Renal pelvis (tissue), 1 donor: ENCODE measurements at regions not wholly inside any gene's neighbourhood (a gene's known extent, or its start where the extent isn't known, plus 50 kb on each side); places are given as distances from the start of the nearest gene placed in this dataset.
"Not testable (repeated sequence)": the region's sequence is repeated elsewhere in the genome, so short reads cannot be mapped to it uniquely, and the experiment has no call there.

Source experiments
- DNase-seq: peaks from one replicate; pipeline ENCODE4 v3.0.0-alpha.2; 2013

DNA sequence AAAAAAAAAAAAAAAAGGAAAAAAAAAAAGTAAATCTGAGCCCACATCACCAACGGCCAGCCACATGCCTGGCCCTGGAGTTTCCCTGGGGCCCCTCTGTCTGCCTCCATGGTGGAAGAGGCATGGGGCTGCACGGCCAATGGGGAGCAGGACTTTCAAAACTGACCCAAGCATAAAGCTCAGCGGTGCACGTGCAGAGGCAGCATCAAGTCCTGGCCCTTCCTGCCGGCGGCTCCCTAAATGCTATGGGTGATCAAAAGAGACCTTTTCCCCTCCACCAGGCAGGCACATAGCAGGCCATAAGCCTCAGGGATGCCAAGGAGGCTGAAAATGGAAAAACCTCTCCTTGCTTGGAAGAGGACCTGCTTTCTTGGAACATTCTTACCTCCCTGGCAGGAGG, 94.3 kb downstream of the OAT start:
- DNase-seq: no peak

DNA sequence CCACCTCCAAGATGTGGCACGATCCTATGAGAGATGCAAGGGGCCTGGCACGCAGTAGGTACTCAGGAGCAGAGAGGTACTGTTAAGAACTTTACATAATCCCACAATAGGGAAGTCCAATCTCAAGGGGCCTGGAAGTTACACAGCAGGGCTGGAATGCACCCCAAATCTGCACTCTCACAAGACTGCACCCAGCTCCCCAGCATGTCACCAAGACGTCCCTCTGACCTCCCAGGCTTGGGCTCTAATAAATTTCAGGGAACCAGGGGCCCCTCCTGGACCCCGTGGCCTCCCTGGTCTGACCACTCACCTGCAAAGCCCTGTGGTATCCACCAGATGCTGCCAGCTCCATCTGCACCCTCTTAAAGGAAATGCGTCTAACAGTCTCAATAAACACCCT, 94.9 kb downstream of the OAT start:
- DNase-seq: no peak

DNA sequence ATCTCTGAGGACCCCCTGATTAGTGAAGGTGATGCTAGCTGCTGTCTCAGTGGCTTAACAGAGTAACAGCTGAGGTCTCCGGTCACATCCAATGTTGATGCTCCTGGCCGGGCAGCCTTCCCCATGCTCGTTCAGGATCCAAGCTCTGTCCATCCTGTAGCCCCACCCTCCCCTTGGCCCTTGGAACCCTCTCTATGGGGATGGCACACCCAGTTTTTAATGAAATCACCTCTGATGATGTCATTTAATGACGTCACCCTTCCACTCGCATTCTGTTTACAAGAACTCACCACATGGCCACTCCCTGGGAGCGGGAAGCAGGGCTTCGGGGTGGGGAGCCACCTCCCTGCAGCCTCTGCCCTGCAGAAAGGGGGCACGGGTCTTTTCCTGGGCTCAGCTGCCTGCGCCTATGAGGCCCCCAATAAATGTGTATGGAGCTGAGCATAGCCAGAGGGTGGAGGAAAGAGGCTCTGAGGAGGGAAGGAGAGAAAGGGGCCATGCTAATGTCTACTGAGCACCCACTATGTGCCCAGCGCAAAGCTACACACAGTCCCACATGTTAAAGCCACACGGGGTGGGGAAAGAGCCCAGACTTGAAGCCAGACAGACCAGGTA, 95.5 kb downstream of the OAT start:
- DNase-seq: no peak

- DNase-seq: no peak
Observed at GRCh38 chr10:124322191-124322980, 96.3 kb downstream of the OAT start.

DNA sequence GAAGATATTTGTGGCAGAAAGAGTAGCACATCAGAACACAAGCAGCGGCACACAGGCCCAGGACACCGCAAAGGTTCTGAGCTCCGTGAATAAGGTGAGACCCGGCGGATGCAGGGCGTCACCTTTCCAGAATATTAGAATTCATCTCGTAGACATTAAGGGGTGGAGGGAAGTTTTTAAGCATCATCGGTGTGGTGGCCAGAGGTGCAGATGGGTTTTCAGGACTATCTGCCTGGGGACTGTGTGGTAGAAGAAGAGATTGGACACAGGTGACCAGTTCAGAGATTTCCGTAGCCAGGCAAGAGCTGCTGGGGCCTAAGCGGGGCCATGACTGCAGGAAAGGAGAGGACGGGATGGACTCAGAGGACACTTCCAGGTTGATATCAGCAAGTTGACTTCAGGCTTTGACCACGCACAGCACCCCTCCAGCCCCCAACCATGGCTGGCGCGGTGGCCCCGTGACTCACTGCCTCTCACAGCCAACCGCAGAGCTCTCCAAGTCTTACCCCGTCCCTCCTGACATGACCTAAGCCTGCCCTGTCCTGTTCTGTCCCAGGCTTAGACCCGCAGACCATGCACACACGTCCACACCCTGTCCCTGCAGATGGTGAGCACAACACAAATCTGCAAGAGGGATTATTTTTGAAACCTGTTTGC, 97.2 kb downstream of the OAT start:
- DNase-seq: no peak

- DNase-seq: no peak
Observed at GRCh38 chr10:124320778-124321432, 97.8 kb downstream of the OAT start.

DNA sequence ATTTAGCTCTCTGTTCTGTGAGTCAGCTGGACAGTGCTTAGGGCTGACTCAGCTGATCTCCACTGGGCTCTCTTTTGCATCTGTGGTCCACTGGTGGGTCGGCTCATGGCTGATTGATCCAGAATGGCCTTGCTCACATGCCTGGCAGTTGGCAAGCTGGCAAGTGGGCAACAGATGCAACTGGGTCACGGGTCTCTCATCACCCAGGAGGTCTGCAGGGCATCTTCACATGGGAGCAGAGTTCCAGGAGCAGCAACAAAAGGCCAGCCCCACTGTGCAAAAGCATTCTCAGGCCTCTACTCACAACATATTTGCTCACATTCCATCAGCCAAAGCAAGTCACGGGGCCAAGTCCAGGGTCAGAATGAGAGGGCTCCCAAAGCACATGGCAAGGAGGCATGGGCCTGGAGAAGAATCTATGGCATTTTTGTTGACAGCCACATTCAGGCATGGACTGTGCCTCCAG, 98.8 kb downstream of the OAT start:
- DNase-seq: no peak

GRCh38 chr10:124319520-124319919, 99.2 kb downstream of the OAT start:
- DNase-seq: not testable (repeated sequence)

DNA sequence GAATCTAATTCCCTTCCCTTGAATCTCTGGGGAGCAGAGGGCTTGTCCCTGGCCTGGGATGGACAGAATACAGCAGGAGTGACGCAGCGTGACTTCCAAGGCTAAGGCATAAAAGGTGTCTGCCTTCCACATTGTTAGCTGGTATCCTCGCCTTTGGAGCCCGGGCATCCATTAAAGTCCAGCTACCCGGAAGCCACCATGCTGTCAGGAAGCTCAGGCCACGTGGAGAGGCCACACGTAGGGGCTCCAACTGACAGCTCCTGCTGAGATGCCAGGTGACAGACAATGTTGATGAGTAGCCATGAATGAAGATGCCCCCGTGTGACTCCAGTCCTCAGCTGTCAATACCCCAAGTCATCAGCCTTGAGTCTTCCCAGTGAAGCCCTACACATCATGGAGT, 99.9 kb downstream of the OAT start:
- no peak for DNase-seq

- DNase-seq: no peak
Observed at GRCh38 chr10:124318076-124318475, 100.6 kb downstream of the OAT start.

- DNase-seq: no peak
Observed at GRCh38 chr10:124316326-124316725, 102.4 kb downstream of the OAT start.

DNA sequence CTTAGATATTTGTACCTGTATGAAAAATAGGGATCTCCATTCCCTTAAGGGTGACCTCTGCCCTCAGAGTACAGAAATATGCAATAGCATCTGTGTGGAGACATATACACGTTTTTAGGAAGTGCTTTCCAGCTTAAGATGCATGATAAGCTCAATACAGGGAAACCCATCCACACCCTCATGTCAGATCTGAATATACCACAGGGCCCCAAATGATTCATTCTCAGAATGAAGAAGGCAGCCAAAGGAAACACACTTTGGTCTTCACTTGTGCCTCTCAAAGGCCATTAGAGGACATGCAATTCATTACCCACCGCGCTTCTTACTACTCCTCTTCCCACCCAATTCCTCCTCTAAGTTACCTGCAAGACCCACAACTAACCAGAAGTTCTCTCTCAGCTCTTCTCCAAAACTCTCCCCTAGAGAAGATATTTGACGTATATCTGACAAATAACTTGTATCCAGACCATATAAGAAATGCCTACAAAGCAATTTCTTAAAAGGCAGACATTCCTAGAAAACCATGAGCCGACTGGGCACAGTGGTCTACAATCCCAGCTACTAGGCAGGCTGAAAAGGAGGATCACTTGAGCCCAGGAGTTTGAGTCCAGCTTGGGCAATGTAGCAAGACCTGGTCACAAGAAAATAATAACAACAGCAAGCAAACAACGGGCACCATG, 103.0 kb downstream of the OAT start:
- no peak for DNase-seq

DNA sequence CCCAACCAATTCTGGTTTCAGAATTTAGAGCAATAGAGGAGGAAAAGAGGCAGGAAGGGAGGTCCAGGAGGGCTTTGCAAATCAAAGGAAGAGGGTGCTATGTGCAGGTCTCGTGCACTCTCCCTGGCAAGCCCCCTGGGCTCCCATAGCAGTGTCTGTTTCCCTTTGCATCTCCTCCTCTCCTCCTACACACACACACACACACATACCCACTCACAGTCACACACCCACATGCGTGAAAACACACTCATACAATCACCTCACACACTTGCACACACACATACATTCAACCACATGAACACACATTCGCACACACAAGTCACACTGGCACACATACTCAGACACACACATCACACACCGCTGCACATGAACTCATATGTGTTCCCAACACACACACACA, 105.3 kb downstream of the OAT start:
- no peak for DNase-seq

- no peak for DNase-seq
Observed at GRCh38 chr10:124308811-124309210, 109.9 kb downstream of the OAT start.

DNA sequence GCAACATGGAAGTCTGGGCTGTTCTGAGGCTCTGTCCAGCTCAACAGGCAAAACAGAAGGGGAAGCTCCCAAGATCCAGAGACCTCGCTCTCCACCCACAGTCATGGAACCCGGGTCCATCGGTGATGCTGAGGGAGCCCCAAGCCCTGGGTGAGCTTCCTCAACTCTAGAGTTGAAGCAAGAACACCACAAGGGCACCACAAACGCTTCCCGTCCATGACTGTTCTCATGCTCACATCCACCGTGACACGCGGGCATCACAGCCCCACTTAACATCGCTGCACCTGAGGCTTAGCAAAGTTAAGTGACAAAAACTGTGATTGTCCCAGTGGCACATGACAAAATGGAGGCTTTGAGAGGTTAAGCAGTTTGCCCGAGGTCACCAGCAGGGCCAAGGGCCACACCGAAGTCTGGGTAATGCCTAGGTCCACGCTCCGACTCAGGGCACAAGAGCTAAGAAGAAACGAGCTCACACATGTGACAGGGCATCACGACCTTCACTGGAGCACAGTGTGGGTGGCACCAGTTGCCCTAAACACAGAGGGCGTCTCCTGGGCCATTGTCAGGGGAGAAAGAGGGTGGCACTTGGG, 110.6 kb downstream of the OAT start:
- no peak for DNase-seq

DNA sequence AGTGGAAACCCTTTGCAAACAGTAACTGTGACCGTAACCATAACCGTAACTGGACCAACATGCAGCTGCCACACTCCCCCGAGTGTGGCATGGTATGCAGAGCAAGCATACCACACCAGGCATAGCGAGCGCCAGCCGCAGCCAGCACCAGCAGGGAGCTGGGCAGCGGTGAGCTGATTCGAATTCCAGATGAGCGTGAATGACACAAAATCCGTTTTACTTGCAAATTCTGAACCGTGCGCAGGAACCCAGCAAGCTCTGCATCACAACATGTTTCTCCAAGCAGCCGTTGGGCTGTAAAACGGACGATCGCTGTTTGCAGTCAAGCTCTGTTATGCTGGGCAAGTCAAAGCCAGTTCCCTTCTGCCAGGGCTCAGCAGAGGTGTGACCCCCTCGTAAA, 111.1 kb downstream of the OAT start:
- no peak for DNase-seq

- peak; percentile 44 for DNase-seq
Observed at GRCh38 chr10:124306922-124307371, 111.8 kb downstream of the OAT start.

GRCh38 chr10:124306520-124306919, 112.2 kb downstream of the OAT start:
- no peak for DNase-seq

DNA sequence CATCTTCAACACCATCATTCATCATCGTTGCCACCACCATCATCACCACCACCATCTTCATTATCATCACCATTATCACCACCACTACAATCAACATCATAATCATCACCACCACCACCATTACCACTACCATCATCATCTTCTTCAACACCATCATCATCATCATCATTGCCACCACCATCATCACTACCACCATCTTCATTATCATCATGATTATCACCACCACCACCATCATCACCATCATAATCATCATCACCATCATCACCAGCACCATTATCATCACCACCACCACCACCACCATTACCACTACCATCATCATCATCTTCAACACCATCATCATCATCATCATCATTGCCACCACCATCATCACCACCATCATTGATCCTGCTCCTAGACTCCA, 112.7 kb downstream of the OAT start:
- no peak for DNase-seq

GRCh38 chr10:124305131-124305530, 113.6 kb downstream of the OAT start:
- DNase-seq: no peak

DNA sequence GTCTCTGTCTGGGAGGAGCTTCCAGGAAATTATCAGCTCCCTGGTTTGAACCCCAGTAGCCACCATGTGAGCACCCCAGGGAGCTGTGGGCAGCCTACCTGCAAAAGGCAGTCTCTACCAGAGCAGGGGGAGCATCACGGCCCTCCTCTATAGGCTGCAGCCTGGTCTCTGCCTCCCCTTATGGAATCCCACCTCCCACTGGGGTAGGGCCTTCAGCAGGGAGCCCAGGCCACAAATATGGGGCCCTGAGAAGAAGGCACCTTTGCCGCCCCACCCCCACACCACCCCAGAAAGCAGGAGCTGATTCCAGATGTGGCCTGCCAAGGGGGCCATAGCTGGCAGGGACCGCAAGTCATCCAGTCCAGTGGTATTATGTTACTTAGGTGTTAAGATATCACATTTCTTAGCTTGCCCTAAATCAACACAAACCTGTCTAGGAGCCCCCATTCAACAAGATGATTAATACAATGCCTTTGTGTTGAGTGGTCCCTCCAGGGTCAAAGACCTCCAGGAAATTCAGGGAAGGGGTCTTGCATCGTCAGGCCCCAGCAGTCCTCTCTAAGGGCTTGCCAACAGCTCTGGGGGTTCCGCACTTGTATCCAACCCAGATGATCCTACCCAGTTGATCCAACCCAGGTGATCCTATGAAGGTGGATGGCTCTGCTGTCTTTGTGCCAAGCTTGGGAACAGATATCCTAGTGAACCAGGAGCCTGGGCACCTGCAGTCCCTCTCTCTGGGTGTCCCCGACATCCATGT, 114.9 kb downstream of the OAT start:
- DNase-seq: no peak
